ENCODE measurements at regions not wholly inside any gene's neighbourhood (a gene's known extent, or its start where the extent isn't known, plus 50 kb on each side); places are given as distances from the start of the nearest gene placed in this dataset.
A peak's percentile ranks its signal among the peaks of the same experiment; 100 is the strongest.
"Not testable (repeated sequence)": the region's sequence is repeated elsewhere in the genome, so short reads cannot be mapped to it uniquely, and the experiment has no call there.

DNA sequence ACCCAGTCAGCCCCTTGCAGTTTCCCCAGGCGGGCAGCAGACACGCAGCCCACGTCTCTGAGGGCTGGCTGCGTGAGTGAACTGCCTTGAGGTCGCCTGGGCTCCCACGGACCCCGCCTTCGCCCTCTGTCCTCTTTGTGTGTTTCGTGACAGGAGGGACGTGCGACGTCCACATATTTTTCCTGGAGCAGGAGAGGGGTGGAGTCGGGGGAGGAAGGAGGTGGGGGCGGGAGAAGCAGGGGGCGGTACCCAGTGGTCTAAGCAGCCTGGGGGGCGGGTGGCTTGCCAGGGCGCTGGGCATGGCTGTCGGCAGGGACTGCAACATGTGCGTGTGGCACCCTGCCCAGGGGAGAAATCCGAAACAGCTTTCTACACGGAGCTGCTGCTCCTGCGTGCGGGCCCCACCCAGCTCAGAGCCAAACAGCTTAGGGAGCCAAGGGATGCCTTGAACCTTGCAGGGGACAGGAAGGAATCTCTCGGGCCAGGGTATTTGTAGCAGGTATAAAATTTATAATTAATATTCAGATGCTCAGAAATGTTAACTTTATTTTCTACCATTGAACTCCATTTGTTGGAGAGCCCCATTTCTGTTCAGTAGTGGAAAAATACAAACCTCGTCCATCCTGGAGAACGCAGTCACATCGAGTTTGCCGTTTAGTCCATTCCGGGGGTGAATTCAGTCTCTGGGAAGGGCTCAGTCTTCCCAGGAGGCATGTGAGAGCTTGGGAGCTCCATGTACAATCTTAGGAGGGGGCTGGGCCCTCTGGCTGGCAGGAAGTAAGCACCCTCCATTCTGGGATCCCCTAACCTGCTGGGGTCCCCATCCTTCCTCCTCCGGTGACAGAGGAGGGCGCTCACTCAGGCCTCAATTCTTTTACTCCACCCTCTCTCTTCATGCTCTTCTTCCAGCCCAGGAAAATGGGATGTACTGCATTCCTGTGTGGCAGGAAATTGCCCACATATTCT is 79.1 kb upstream of the MEF2A start:
- no peak for DNase-seq

- no peak for DNase-seq
Measured at GRCh38 chr15:99487337-99487730, 78.5 kb upstream of the MEF2A start.

- DNase-seq = no peak
Measured at GRCh38 chr15:99492275-99492674, 73.5 kb upstream of the MEF2A start.

GRCh38 chr15:99492716-99493115 is 73.1 kb upstream of the MEF2A start:
- DNase-seq = no peak

GRCh38 chr15:99493461-99493860 is 72.3 kb upstream of the MEF2A start:
- no peak for DNase-seq

GRCh38 chr15:99494536-99495233 is 71.1 kb upstream of the MEF2A start:
- not testable (repeated sequence) for DNase-seq

GRCh38 chr15:99495430-99496301 is 70.1 kb upstream of the MEF2A start:
- no peak for DNase-seq

- DNase-seq = no peak
Measured at GRCh38 chr15:99496302-99496629, 69.5 kb upstream of the MEF2A start.

- DNase-seq = peak; percentile 12
Measured at GRCh38 chr15:99502182-99502581, 63.6 kb upstream of the MEF2A start.

DNA sequence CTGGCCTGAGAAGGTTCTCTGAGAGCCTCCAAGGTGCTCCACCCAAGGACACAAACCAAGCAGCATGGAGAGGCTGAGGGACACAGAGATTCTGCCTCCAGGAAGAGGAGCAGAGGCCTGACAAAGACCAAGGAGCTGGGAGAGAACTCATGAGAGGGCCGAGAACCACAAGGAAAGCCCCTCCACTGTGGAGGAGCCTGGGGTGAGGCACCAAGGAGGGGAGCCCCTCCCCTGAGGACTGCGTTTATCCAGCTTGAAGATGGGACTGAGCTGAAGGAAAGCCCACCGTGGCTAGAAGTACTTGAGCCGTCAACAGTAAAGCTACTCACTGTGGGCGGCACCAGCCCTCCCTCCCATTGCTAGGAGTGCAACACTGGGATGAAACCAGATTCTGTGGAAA is 63.1 kb upstream of the MEF2A start:
- DNase-seq = no peak

DNA sequence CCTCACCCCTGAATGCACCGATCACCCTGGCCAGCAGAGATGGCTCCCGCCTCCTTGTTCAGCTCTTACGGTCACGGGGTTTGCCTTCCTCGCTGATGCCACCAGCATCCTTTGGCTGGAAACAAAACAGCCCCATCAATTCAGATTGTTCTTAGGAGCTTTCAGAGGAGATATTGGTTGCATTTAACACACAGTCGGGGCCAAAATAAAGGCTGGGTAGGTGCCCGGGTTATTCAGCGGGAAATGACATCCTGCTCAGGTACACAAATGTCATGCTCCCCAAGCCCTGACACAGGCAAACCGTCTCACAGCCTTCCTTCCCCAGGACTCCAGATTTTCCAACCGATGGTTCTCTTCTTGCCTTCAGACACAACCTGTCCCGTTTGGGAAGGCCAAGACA is 62.4 kb upstream of the MEF2A start:
- no peak for DNase-seq

DNA sequence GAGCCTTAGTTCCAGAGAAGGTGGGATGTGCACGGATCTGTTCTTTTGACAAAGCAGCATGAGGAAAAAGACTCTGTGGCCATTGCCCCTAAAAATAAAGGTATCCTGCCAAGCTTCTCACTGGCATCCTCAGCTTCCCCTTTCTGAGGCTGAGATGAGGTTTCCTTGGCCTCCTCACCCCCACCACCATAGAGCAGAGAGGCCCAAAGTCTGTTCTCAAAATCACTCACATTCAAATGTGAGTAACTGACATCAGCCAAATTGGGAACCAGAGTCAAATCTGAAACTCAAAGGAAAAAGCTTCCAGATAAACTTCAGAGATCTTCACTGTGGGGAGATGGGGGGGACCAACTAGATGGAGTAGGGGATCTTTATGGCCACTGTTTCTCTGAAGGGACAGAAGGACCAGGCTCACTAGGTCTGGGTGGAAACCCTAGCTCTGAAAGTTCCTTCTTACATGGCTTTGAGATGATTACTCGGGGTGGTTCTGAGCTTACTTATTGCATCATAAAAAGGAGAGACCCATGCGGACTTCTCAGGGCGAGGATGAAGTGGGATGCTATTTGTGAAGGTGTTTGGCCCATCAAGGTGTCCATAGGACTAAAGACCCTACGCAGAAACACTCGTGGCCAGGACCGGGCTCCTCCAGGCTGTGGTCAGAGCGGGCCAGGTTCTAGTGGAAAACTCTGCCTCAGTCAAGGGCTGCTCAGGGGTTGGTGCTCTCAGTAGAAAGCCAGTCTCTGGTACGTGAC is 61.5 kb upstream of the MEF2A start:
- DNase-seq = no peak

DNA sequence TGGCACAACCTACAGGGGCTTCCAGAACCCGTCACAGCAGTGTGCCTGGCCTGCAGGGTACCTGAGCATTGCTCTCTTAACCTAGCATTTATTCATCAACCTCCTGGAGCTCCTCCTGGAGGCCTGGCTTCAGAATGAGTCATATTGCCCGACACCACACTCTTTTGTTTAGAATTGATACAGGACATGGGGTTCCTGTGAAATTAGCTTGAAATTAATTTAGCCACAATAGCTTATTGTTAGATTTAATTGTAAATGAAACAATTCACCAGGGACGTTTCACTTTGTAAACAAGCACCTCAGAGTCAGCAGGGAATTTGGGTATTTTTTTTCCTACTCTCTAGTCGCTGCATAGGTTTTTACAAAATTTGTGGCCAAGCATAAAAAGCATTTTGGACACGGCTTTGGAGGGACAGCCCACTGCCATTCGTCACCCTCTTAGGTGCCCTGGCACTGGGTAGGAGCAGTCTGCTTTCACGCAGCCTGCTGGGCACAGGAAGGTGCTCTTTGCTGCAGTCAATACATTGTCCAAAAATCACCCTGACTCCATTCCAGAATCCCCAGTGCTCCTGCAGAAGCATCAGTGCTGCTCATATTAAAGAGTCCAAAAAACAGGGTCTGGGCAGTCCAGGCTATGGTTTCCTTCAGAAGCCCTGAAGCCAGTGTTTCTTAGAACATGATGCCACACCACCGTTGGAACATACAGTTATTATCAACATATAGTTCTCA is 60.8 kb upstream of the MEF2A start:
- no peak for DNase-seq

DNA sequence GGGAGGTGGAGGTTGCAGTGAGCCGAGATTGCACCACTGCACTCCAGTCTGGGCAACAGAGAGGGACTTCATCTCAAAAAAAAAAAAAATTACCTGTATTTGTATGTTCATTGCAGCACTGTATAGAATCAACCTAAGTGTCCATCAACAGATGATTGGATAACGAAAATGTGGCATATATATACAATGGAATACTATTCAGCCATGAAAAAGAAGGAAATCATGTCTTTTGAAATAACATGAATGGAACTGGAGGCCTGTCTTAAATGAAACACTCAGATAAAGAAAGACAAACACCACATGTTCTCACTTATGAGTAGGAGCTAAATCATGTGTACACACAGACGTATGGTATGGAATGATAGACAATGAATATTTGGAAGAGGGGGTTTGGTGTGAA is 59.4 kb upstream of the MEF2A start:
- DNase-seq = no peak

DNA sequence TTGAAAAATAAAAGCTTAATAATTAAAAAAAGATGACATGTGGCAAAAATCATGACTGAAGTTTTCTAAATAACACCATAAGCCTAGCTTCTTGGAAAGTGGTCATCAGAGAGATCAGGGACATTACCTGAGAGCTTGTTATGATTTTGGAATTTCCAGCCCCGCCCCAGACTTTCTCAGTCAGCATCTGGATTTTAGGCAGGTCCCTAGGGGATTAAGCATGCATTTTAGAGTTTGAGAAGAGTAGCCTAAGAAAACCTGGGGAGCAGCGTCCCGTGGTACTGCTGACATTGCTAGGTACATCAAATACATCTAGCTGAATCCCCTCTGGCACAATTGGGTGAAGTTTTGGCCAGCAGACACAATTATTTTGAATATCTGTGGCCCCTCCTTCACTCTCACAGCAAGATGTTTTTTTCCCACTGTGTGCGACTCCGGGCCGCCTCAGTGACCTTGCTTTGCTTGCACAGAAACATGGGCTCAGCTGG is 58.7 kb upstream of the MEF2A start:
- DNase-seq = no peak

DNA sequence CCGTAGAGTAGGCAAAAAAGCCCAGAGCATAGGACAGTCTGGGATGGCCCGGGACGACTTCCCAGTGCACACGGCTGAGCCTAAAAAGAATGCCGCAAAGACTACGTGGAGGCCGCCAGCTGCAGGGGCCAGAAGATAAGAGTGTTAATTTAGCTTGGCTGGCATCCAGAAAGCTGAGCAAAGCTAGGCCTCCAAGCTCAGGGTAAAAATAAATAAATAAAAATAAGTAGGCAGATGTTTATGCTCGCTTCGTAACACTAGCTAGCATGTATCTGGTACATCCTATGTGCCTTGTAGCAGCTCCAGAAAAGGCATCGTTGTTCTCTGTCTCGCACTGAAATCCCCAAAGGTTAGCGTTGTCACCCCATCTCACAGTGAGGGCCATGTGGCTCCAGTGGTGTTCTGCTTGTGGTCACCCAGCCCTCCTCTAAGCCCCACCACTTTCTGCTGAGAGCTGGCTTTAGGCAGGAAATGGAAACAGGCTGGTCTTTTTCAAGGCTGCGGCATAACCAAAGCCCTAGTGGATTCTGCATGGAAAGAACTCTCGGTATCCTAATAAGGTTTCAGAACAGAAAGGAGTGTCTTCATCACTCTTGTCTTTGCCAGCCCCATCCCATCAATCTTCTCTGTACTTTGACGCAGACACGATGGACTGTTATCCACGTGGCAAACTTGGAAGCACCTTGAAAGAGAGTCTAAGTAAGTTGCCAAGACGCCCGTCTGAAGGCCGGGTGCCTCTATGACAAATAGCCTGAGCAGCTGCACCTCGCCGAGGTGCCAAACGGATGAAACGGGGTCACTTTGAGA is 58.1 kb upstream of the MEF2A start:
- DNase-seq = no peak

DNA sequence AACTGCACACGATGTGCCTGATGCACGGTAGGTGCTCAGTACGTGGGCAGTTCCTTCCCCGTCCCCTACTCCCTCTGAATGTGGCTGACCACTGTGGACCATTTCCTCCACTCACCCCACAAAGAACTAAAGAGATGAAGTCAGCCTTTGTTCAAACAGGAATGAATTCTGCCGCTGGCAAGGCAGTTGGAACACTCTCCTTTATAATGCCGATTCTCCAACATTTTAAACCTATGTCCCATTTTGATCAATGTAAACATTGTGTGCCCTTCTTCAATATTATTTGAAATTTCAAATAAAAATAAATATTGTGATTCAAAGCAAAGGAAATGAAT is 57.5 kb upstream of the MEF2A start:
- no peak for DNase-seq

DNA sequence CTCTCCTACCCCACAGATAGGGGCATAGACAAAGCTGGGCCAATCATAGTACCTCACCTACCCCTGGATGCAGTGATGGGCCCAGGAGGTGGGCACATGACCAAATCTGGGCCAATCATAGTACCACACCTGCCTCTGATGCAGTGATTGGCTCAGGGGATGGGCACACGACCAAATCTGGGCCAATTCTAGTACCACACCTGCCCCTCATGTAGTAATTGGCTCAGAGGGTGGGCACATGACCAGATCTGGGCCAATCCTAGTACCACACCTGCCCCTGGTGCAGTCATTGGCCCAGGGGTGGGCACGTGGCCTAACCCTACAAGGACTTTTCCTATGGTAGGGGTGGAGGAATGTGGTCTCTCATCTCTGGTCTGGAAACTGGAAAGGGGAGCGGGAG is 56.9 kb upstream of the MEF2A start:
- no peak for DNase-seq

DNA sequence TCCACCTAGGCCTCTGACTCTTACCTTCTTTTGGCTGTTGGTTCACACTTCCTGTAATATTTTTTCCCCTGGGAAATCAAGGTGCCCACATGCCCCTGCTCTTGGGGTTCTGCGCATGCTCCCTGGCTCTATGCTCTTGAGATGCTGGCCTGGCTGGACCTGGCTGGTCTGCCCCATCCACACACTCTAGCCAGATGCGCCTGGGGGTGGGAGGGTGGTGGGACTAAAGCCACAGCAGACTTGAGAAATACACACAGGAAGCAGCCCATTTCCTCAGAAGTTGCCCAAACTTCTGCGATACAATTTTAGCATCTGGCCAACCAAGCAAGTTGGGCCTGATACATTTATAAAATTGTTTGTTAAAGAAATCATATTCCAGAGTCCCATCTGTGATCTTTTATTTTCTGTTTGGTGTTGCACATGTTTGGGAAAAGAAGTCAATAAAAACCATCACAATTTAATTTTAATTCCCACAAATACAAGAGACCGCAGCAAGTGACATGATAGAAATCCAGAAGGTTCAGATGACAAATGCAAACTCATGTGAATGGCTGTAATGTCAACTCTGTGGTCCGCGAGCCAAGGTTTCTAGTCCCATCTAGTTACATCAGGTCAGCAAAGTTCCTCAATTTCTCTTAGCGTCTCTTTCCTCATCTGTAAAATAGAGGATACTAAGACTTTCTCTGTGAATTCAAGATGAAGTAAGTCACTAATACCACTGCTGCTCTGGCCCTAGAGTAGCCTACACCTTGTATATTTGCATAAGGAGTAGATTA is 55.9 kb upstream of the MEF2A start:
- no peak for DNase-seq

DNA sequence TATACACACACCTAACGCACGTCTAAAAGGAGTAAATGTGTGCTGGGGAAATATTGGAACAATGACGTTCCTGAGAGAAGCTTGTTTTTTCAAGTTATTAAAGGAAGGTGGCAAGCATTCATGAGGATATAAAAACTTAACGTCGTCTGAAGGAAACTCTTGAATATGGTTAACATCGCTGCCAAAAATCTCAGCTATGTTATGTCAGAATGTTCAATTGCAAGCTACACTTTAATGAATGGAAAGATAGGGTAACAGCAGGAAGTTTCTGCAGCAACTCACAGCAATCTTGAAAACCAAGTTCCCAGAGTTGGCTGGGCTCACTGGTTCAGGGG is 54.3 kb upstream of the MEF2A start:
- no peak for DNase-seq
